HCT116 (cell line): ENCODE measurements at regions not wholly inside any gene's neighbourhood (a gene's known extent, or its start where the extent isn't known, plus 50 kb on each side); places are given as distances from the start of the nearest gene placed in this dataset.

ENCODE experiments used
- ATAC-seq: fragments of 200-7000 bp; cut with Tn5 transposase; 2 replicates; pipeline ENCODE4 v1.9.1; 2020; ENCODE audit warnings: mild to moderate bottlenecking, moderate library complexity
- BruUV-seq: library from RNA; stranded (reverse); fragments of 400-500 nt; replicated peaks from 2 replicates; lab custom pipeline; 2021; lab: Mats Ljungman, UMichigan
- CTCF ChIA-PET: fragments of 300-600 bp; sonication (Branson Sonifier 250); formaldehyde crosslinking; loops from one replicate; lab custom pipeline; 2021; ENCODE audit warnings: antibody characterized with exemption; lab: Charles Lee
- POLR2A ChIA-PET: fragments of 300-600, 350-600 bp; sonication (Branson Sonifier 250); formaldehyde crosslinking; loops from one replicate; lab custom pipeline; 2021; ENCODE audit warnings: antibody characterized with exemption; lab: Charles Lee
- RAD21 ChIA-PET, 2 experiments: fragments of 300-600 bp; sonication (Branson Sonifier 250); formaldehyde crosslinking; loops; one replicate each; lab custom pipeline; 2023; ENCODE audit warnings: low total read pairs in 2 of 2; ENCODE audit not compliant: uncharacterized antibody in 2 of 2, unreplicated experiment in 2 of 2, low non-redundant PET in 1 of 2; lab: Charles Lee
- DNase-seq: peaks from one replicate; pipeline ENCODE4 v3.0.0-alpha.2; 2010; ENCODE audit warnings: low read depth, low spot score
- H2AFZ ChIP-seq: fragments of 200-600 bp; shearing (Covaris generic), sonication (generic); 2 replicates; pipeline ENCODE4 v1.6.1; 2017; ENCODE audit warnings: low read depth, mixed run types, mixed read lengths, antibody characterized with exemption, low read length; ENCODE audit not compliant: poor library complexity, severe bottlenecking
- H3K27ac ChIP-seq: 2 replicates; pipeline ENCODE4 v1.5.1; 2012; ENCODE audit warnings: low read depth, low read length
- H3K27me3 ChIP-seq: fragments of 200-600 bp; sonication (generic); 2 replicates; pipeline ENCODE4 v1.6.1; 2016; ENCODE audit warnings: mixed run types, low read length, mixed read lengths; ENCODE audit not compliant: insufficient read depth
- H3K36me3 ChIP-seq, 2 experiments: fragments of 200-500 bp in 1 of 2; fragments of 200-600 bp in 1 of 2; sonication (Bioruptor generic) in 1 of 2; sonication (generic) in 1 of 2; 2 replicates each; pipeline versions ENCODE4 v1.5.1 to v1.6.1; 2014 to 2016; ENCODE audit warnings: low read length in 2 of 2, inconsistent platforms in 1 of 2, mixed read lengths in 1 of 2, mixed run types in 1 of 2; ENCODE audit not compliant: insufficient read depth in 2 of 2, control insufficient read depth in 1 of 2
- H3K4me1 ChIP-seq, 2 experiments: fragments of 200-600 bp in 1 of 2; sonication (generic) in 1 of 2; 2 replicates each; pipeline versions ENCODE4 v1.5.1 to v1.6.1; 2012 to 2017; ENCODE audit warnings: low read length in 2 of 2, inconsistent platforms in 1 of 2, mild to moderate bottlenecking in 1 of 2, mixed read lengths in 1 of 2, mixed run types in 1 of 2, moderate library complexity in 1 of 2; ENCODE audit not compliant: insufficient read depth in 2 of 2, control insufficient read depth in 1 of 2
- H3K4me2 ChIP-seq: fragments of 200-600 bp; sonication (generic); 2 replicates; pipeline ENCODE4 v1.6.1; 2017; ENCODE audit warnings: mixed run types, low read length, mixed read lengths
- H3K4me3 ChIP-seq, 2 experiments: fragments of 200-600 bp in 1 of 2; sonication (generic) in 1 of 2; replicated peaks in 1 of 2; 2 replicates each; pipeline ENCODE4 v1.5.1; 2011 to 2016; ENCODE audit warnings: low read length in 2 of 2, control low read depth in 1 of 2, low read depth in 1 of 2, mild to moderate bottlenecking in 1 of 2, mixed read lengths in 1 of 2, mixed run types in 1 of 2
- H3K79me2 ChIP-seq: fragments of 200-600 bp; sonication (generic); 2 replicates; pipeline ENCODE4 v1.6.1; 2017; ENCODE audit warnings: mild to moderate bottlenecking, mixed run types, low read length, moderate library complexity, mixed read lengths; ENCODE audit not compliant: insufficient read depth
- H3K9ac ChIP-seq: fragments of 200-600 bp; sonication (generic); 2 replicates; pipeline ENCODE4 v1.6.1; 2016; ENCODE audit warnings: low read length, mixed read lengths
- H3K9me2 ChIP-seq: fragments of 200-600 bp; sonication (generic), shearing (Covaris generic); 2 replicates; pipeline ENCODE4 v1.6.1; 2017; ENCODE audit warnings: mixed run types, mild to moderate bottlenecking, moderate library complexity; ENCODE audit not compliant: insufficient read depth
- H3K9me3 ChIP-seq, 2 experiments: fragments of 200-500 bp in 1 of 2; fragments of 200-600 bp in 1 of 2; sonication (Bioruptor generic) in 1 of 2; sonication (generic) in 1 of 2; 2 replicates each; pipeline ENCODE4 v1.6.1; 2014 to 2017; ENCODE audit warnings: low read length in 2 of 2, mixed read lengths in 2 of 2, inconsistent platforms in 1 of 2, low read depth in 1 of 2, mild to moderate bottlenecking in 1 of 2, mixed run types in 1 of 2, moderate library complexity in 1 of 2; ENCODE audit not compliant: control insufficient read depth in 1 of 2, insufficient read depth in 1 of 2
- H4K20me1 ChIP-seq: fragments of 200-600 bp; sonication (generic), shearing (Covaris generic); 2 replicates; pipeline ENCODE4 v1.6.1; 2017; ENCODE audit warnings: mixed run types, mild to moderate bottlenecking, moderate library complexity; ENCODE audit not compliant: insufficient read depth
- ATF3 ChIP-seq: IDR thresholded peaks from 2 replicates; pipeline ENCODE4 v1.6.1; 2012
- CBX3 ChIP-seq: IDR thresholded peaks from 2 replicates; pipeline ENCODE4 v1.6.1; 2012; ENCODE audit warnings: low read depth
- EGR1 ChIP-seq: IDR thresholded peaks from 2 replicates; pipeline ENCODE4 v1.6.1; 2012; ENCODE audit warnings: low read depth
- ELF1 ChIP-seq: IDR thresholded peaks from 2 replicates; pipeline ENCODE4 v1.6.1; 2012; ENCODE audit warnings: low read depth, borderline replicate concordance
- EZH2 ChIP-seq: fragments of 200-600 bp; sonication (generic); IDR thresholded peaks from 2 replicates; pipeline ENCODE4 v1.6.1; 2017; ENCODE audit warnings: antibody characterized with exemption, mixed run types
- FOSL1 ChIP-seq: IDR thresholded peaks from 2 replicates; pipeline ENCODE4 v1.6.1; 2012; ENCODE audit warnings: low read depth
- JUND ChIP-seq: IDR thresholded peaks from 2 replicates; pipeline ENCODE4 v1.6.1; 2012
- POLR2A ChIP-seq: IDR thresholded peaks from 2 replicates; pipeline ENCODE4 v1.7.0; 2011; ENCODE audit warnings: borderline replicate concordance; ENCODE audit not compliant: insufficient read depth, insufficient read length; ENCODE audit errors: extremely low read depth
- RAD21 ChIP-seq: IDR thresholded peaks from 2 replicates; pipeline ENCODE4 v1.6.1; 2012; ENCODE audit warnings: low read depth, mild to moderate bottlenecking
- SP1 ChIP-seq: IDR thresholded peaks from 2 replicates; pipeline ENCODE4 v1.6.1; 2012; ENCODE audit warnings: low read depth
- SRF ChIP-seq: IDR thresholded peaks from 2 replicates; pipeline ENCODE4 v1.6.1; 2012; ENCODE audit warnings: low read depth
- TCF7L2 ChIP-seq: IDR thresholded peaks from 2 replicates; pipeline ENCODE4 v1.7.0; 2011; ENCODE audit warnings: borderline replicate concordance, inconsistent platforms; ENCODE audit not compliant: insufficient read depth, insufficient read length; ENCODE audit errors: extremely low read depth
- YY1 ChIP-seq: IDR thresholded peaks from 2 replicates; pipeline ENCODE4 v1.6.1; 2011; ENCODE audit warnings: low read length, low read depth, moderate library complexity, mild to moderate bottlenecking; ENCODE audit not compliant: insufficient replicate concordance; ENCODE audit errors: extremely low read depth
- ZBTB33 ChIP-seq: IDR thresholded peaks from 2 replicates; pipeline ENCODE4 v1.6.1; 2011; ENCODE audit warnings: mild to moderate bottlenecking, low read length, moderate library complexity; ENCODE audit not compliant: insufficient replicate concordance; ENCODE audit errors: extremely low read depth
- ZFX ChIP-seq: fragments of 450-650 bp; IDR thresholded peaks from 2 replicates; pipeline ENCODE4 v1.6.1; 2017
- ZNF274 ChIP-seq: fragments of 200-500 bp; sonication (Bioruptor generic); IDR thresholded peaks from 2 replicates; pipeline ENCODE4 v1.6.1; 2014; ENCODE audit warnings: mild to moderate bottlenecking, low read depth, low read length, inconsistent platforms
- intact Hi-C: fragments of 100-400 bp; cut with micrococcal nuclease; formaldehyde crosslinking; loops from 2 replicates; pipeline ENCODE4 v1.10.0; 2022

- no peak overlapping the region for H3K4me3 ChIP-seq
- TF ChIP-seq ATF3, result no peak
- TF ChIP-seq ZNF274, result no peak
- no peak for TF ChIP-seq SP1
- no peak for TF ChIP-seq EZH2
- TF ChIP-seq ZFX, result no peak
- TF ChIP-seq RAD21, result no peak
- no peak for TF ChIP-seq SRF
- no peak for TF ChIP-seq ZBTB33
- no peak for TF ChIP-seq YY1
- TF ChIP-seq TCF7L2, result no peak
- TF ChIP-seq EGR1, result no peak
- TF ChIP-seq FOSL1, result no peak
- no peak for TF ChIP-seq ELF1
- no peak for TF ChIP-seq CBX3
- no peak for TF ChIP-seq POLR2A
- TF ChIP-seq JUND, result no peak
- TF ChIP-seq, all 23 proteins: peak for 0
- no peaks in the 10 kb centered on the region for H3K9me3 ChIP-seq
- ChIA-PET CTCF (no interaction called here), RAD21 (no interaction called here), POLR2A (no interaction called here)
- ATAC-seq (no peak), DNase-seq (no peak)
- H3K36me3 ChIP-seq, result no peaks in the 10 kb centered on the region; a peak in 1 of 4 replicates
- no peaks in the 10 kb centered on the region for H4K20me1 ChIP-seq
- no peak overlapping the region for H3K4me2 ChIP-seq
- H3K79me2 ChIP-seq, result no peaks in the 10 kb centered on the region
- H3K9ac ChIP-seq, result no peak overlapping the region
- H3K4me1 ChIP-seq, result no peaks in the 10 kb centered on the region
- no peaks in the 10 kb centered on the region for H3K9me2 ChIP-seq
- no peak overlapping the region for H2AFZ ChIP-seq
- no TSS peak for BruUV-seq
- no peaks in the 10 kb centered on the region for H3K27me3 ChIP-seq
- H3K27ac ChIP-seq, result no peak overlapping the region
- intact Hi-C loops, result no loop called here
These were observed 87.7 kb upstream of the NR2F2 start for GRCh38 chr15:96242761-96243160.
